HepG2 (cell line): ENCODE measurements at regions not wholly inside any gene's neighbourhood (a gene's known extent, or its start where the extent isn't known, plus 50 kb on each side); places are given as distances from the start of the nearest gene placed in this dataset.

Experiments used
- ATAC-seq: fragments of 200-7000 bp; cut with Tn5 transposase; 3 replicates; pipeline ENCODE4 v1.9.1; 2020; ENCODE audit warnings: mild to moderate bottlenecking, moderate library complexity
- BruUV-seq: library from RNA; stranded (reverse); fragments of 400-500 nt; replicated peaks from 2 replicates; lab custom pipeline; 2021; lab: Mats Ljungman, UMichigan
- CTCF ChIA-PET: fragments of 300-600 bp; formaldehyde crosslinking; extraction: SDS; loops from one replicate; lab custom pipeline; 2021; ENCODE audit warnings: low total read pairs, inconsistent platforms, low intra/inter-chr PET ratio; lab: Yijun Ruan, JAX
- POLR2A ChIA-PET: fragments of 350-600 bp; sonication (Branson Sonifier 250); formaldehyde crosslinking; loops from one replicate; lab custom pipeline; 2020; ENCODE audit warnings: antibody characterized with exemption, inconsistent platforms; lab: Yijun Ruan, JAX
- DNase-seq: peaks from one replicate; pipeline ENCODE4 v3.0.0-alpha.2; 2015; ENCODE audit warnings: low spot score
- FAIRE-seq: peaks from 3 replicates; lab custom pipeline; 2011; peaks lifted over from hg19 to GRCh38; lab: Jason Lieb, UNC
- H2AFZ ChIP-seq: one replicate; pipeline ENCODE4 v1.6.1; 2011; ENCODE audit warnings: low read length, inconsistent platforms
- H3K27ac ChIP-seq: fragments of 300-600 bp; 3 replicates; pipeline ENCODE4 v1.8.0; 2011; ENCODE audit warnings: mixed run types, mild to moderate bottlenecking, mixed read lengths, low read length, inconsistent platforms; ENCODE audit not compliant: insufficient read depth; ENCODE audit errors: extremely low read length
- H3K27me3 ChIP-seq, 2 experiments: fragments of 200-600 bp in 1 of 2; 2 replicates in 1 of 2; 3 replicates in 1 of 2; pipeline versions ENCODE4 v1.6.0 to v1.8.0; 2011; ENCODE audit warnings: low read length in 2 of 2, mild to moderate bottlenecking in 2 of 2, moderate library complexity in 2 of 2, inconsistent platforms in 1 of 2; ENCODE audit not compliant: insufficient read depth in 2 of 2, control insufficient read depth in 1 of 2
- H3K36me3 ChIP-seq, 2 experiments: fragments of 200-600 bp in 1 of 2; replicated peaks in 1 of 2; 2 replicates in 1 of 2; 3 replicates in 1 of 2; pipeline versions ENCODE4 v1.5.1 to v1.8.0; 2011; ENCODE audit warnings: low read length in 2 of 2, inconsistent platforms in 1 of 2; ENCODE audit not compliant: insufficient read depth in 2 of 2, control insufficient read depth in 1 of 2
- H3K4me1 ChIP-seq: 2 replicates; pipeline ENCODE4 v1.5.1; 2012; ENCODE audit warnings: low read length, inconsistent platforms; ENCODE audit not compliant: insufficient read depth
- H3K4me2 ChIP-seq: 2 replicates; pipeline ENCODE4 v1.6.0; 2011; ENCODE audit warnings: low read depth, low read length, inconsistent platforms
- H3K4me3 ChIP-seq, 3 experiments: fragments of 200-600 bp in 1 of 3; sonication (generic), shearing (Covaris generic) in 1 of 3; replicated peaks in 1 of 3; 2 replicates each; pipeline ENCODE4 v1.5.1; 2011 to 2016; ENCODE audit warnings: low read length in 3 of 3, inconsistent platforms in 2 of 3, low read depth in 2 of 3, mild to moderate bottlenecking in 2 of 3, control low read depth in 1 of 3, mixed read lengths in 1 of 3; ENCODE audit not compliant: insufficient read depth in 1 of 3
- H3K79me2 ChIP-seq: one replicate; pipeline ENCODE4 v1.6.1; 2011; ENCODE audit warnings: low read length, inconsistent platforms; ENCODE audit not compliant: insufficient read depth
- H3K9ac ChIP-seq: 2 replicates; pipeline ENCODE4 v1.6.0; 2011; ENCODE audit warnings: mild to moderate bottlenecking, low read depth, low read length, inconsistent platforms; ENCODE audit not compliant: insufficient read depth
- H3K9me3 ChIP-seq: 2 replicates; pipeline ENCODE4 v1.5.1; 2012; ENCODE audit warnings: mild to moderate bottlenecking, low read length
- H4K20me1 ChIP-seq: 2 replicates; pipeline ENCODE4 v1.6.0; 2011; ENCODE audit warnings: inconsistent platforms, mild to moderate bottlenecking, low read length, moderate library complexity; ENCODE audit not compliant: insufficient read depth
- AHDC1 ChIP-seq: sonication (generic); formaldehyde crosslinking; IDR thresholded peaks from 2 replicates; pipeline ENCODE4 v1.5.1; 2020; ENCODE audit warnings: mild to moderate bottlenecking, missing genetic modification reagents, borderline replicate concordance
- FOSL1 ChIP-seq: sonication (generic); formaldehyde crosslinking; IDR thresholded peaks from 2 replicates; pipeline ENCODE4 v1.9.0; 2021; ENCODE audit warnings: missing genetic modification reagents, borderline replicate concordance
- MBD4 ChIP-seq: IDR thresholded peaks from 2 replicates; pipeline ENCODE4 v1.6.1; 2012; ENCODE audit warnings: low read length, inconsistent platforms, borderline replicate concordance
- MYPOP ChIP-seq: sonication (generic); formaldehyde crosslinking; IDR thresholded peaks from 2 replicates; pipeline ENCODE4 v1.8.1; 2023; ENCODE audit warnings: mild to moderate bottlenecking, moderate library complexity, missing genetic modification reagents
- TCF12 ChIP-seq, 2 experiments: fragments of 450-650 bp in 1 of 2; sonication (generic) in 1 of 2; formaldehyde crosslinking in 1 of 2; IDR thresholded peaks; 2 replicates each; pipeline versions ENCODE4 v1.6.1 to v1.8.0; 2017 to 2022; ENCODE audit warnings: antibody characterized with exemption in 1 of 2, mild to moderate bottlenecking in 1 of 2, missing genetic modification reagents in 1 of 2, moderate library complexity in 1 of 2
- ZBTB2 ChIP-seq: sonication (generic); formaldehyde crosslinking; IDR thresholded peaks from 2 replicates; pipeline ENCODE4 v1.8.0; 2022; ENCODE audit warnings: low read depth, missing genetic modification reagents
- ZBTB3 ChIP-seq: sonication (generic); formaldehyde crosslinking; IDR thresholded peaks from 2 replicates; pipeline ENCODE4 v1.4.0; 2020; ENCODE audit warnings: low read depth, mild to moderate bottlenecking, moderate library complexity, missing genetic modification reagents, borderline replicate concordance
- ZBTB7B ChIP-seq: sonication (generic); formaldehyde crosslinking; IDR thresholded peaks from 2 replicates; pipeline ENCODE4 v1.4.0; 2020; ENCODE audit warnings: missing genetic modification reagents
- ZNF180 ChIP-seq: sonication (generic); formaldehyde crosslinking; IDR thresholded peaks from 2 replicates; pipeline ENCODE4 v1.4.0; 2020; ENCODE audit warnings: low read depth, missing genetic modification reagents, borderline replicate concordance
- ZNF747 ChIP-seq: sonication (generic); formaldehyde crosslinking; IDR thresholded peaks from 2 replicates; pipeline ENCODE4 v1.8.1; 2023; ENCODE audit warnings: missing genetic modification reagents, mild to moderate bottlenecking, borderline replicate concordance
- WGBS: methylation state at CpG from one replicate; pipeline ENCODE4 v1.1.6; 2017; ENCODE audit warnings: low lambda C conversion rate; 5-methylcytosine and 5-hydroxymethylcytosine counted together
- in situ Hi-C: cut with HindIII; loops from 2 replicates; pipeline ENCODE4 v1.10.0; 2017; ENCODE audit warnings: low pct_unique_long_range_greater_than_20kb; ENCODE audit not compliant: extremely low pct_ligation_motif_present
- intact Hi-C: fragments of 100-400 bp; cut with micrococcal nuclease; formaldehyde crosslinking; loops from one replicate; pipeline ENCODE4 v1.10.0; 2022; ENCODE audit not compliant: unreplicated experiment

GRCh38 chr14:26174395-26174794, 423.4 kb downstream of the NOVA1 start:
- BruUV-seq = no TSS peak
- H4K20me1 ChIP-seq = no peaks in the 10 kb centered on the region
- no peak overlapping the region for H3K4me3 ChIP-seq
- FAIRE-seq = no peak
- H2AFZ ChIP-seq = no peak overlapping the region
- no peaks in the 10 kb centered on the region for H3K79me2 ChIP-seq
- no peak overlapping the region for H3K27ac ChIP-seq
- H3K9me3 ChIP-seq = peaks cover 83% of the 10 kb centered on the region
- H3K27me3 ChIP-seq = no peaks in the 10 kb centered on the region
- H3K4me1 ChIP-seq = no peaks in the 10 kb centered on the region
- H3K9ac ChIP-seq = no peak overlapping the region
- H3K4me2 ChIP-seq = no peak overlapping the region
- ChIA-PET CTCF (no interaction called here), POLR2A (no interaction called here)
- whole genome bisulfite sequencing = under 1% methylated on average over 2 of the region's 2 CpGs
- no peak for ATAC-seq
- no peak for TF ChIP-seq ZNF180 (CRISPR knock-in tag)
- no peak for TF ChIP-seq ZBTB7B
- no peak for TF ChIP-seq MYPOP (CRISPR knock-in tag)
- no peak for TF ChIP-seq MBD4
- TF ChIP-seq FOSL1 = no peak
- no peak for TF ChIP-seq TCF12 (IDR thresholded peaks at IDR 0.05)
- no peak for TF ChIP-seq TCF12 (CRISPR knock-in tag; IDR thresholded peaks at IDR 0.05)
- no peaks in the 10 kb centered on the region for H3K36me3 ChIP-seq
- in situ Hi-C loops = no loop called here
- intact Hi-C loops = no loop called here
- DNase-seq = no peak

GRCh38 chr14:26173581-26174110, 424.2 kb downstream of the NOVA1 start:
- Histone ChIP-seq H3K4me1 (no peaks in the 10 kb centered on the region), H3K36me3 (no peaks in the 10 kb centered on the region), H3K9me3 (peaks cover 82% of the 10 kb centered on the region), H2AFZ (no peak overlapping the region), H4K20me1 (no peaks in the 10 kb centered on the region), H3K9ac (no peak overlapping the region), H3K4me2 (no peak overlapping the region), H3K79me2 (no peaks in the 10 kb centered on the region), H3K27ac (no peak overlapping the region), H3K4me3 (no peak overlapping the region), H3K27me3 (no peaks in the 10 kb centered on the region)
- ATAC-seq (no peak), DNase-seq (no peak), FAIRE-seq (no peak)
- 0% methylated on average over 2 of the region's 2 CpGs for WGBS
- no TSS peak for BruUV-seq
- CTCF ChIA-PET = no interaction called here
- intact Hi-C loops = no loop called here
- POLR2A ChIA-PET = no interaction called here
- in situ Hi-C loops = no loop called here
- no peak for TF ChIP-seq AHDC1 (CRISPR knock-in tag)
- TF ChIP-seq ZBTB2 (CRISPR knock-in tag) = no peak
- TF ChIP-seq ZNF747 (CRISPR knock-in tag) = no peak
- no peak for TF ChIP-seq ZBTB3 (CRISPR knock-in tag)
